Endothelial cell of umbilical vein (primary cell): ENCODE measurements at regions not wholly inside any gene's neighbourhood (a gene's known extent, or its start where the extent isn't known, plus 50 kb on each side); places are given as distances from the start of the nearest gene placed in this dataset.

ENCODE experiments used
- BruUV-seq: library from RNA; stranded (reverse); fragments of 400-500 nt; replicated peaks from 2 replicates; lab custom pipeline; 2021; lab: Mats Ljungman, UMichigan
- CTCF ChIA-PET: fragments of 300-600, 350-600 bp; sonication (Branson Sonifier 250); formaldehyde crosslinking; loops from one replicate; lab custom pipeline; 2021; ENCODE audit warnings: antibody characterized with exemption, inconsistent platforms; lab: Charles Lee
- POLR2A ChIA-PET: fragments of 300-600, 350-600 bp; sonication (Branson Sonifier 250); formaldehyde crosslinking; loops from one replicate; lab custom pipeline; 2021; ENCODE audit warnings: antibody characterized with exemption, inconsistent platforms; lab: Charles Lee
- DNase-seq: peaks from one replicate; pipeline ENCODE4 v3.0.0-alpha.2; 2011; ENCODE audit warnings: low read depth, low spot score
- FAIRE-seq: peaks from 2 replicates; lab custom pipeline; 2011; peaks lifted over from hg19 to GRCh38; lab: Jason Lieb, UNC
- H2AFZ ChIP-seq: 2 replicates; pipeline ENCODE4 v1.6.0; 2012; ENCODE audit warnings: low read depth, low read length, control low read depth, inconsistent platforms
- H3K27ac ChIP-seq: 2 replicates; pipeline ENCODE4 v1.5.1; 2011; ENCODE audit warnings: low read depth, mild to moderate bottlenecking, control low read depth, low read length, moderate library complexity; ENCODE audit not compliant: insufficient read depth
- H3K27me3 ChIP-seq, 2 experiments: 2 replicates each; pipeline versions ENCODE4 v1.6.0 to v1.6.1; 2011; ENCODE audit warnings: low read length in 2 of 2, mixed read lengths in 1 of 2; ENCODE audit not compliant: control insufficient read depth in 2 of 2, insufficient read depth in 2 of 2
- H3K36me3 ChIP-seq, 2 experiments: 2 replicates in 1 of 2; 3 replicates in 1 of 2; pipeline ENCODE4 v1.5.1; 2011; ENCODE audit warnings: low read length in 2 of 2, mild to moderate bottlenecking in 1 of 2, moderate library complexity in 1 of 2; ENCODE audit not compliant: control insufficient read depth in 2 of 2, insufficient read depth in 2 of 2; ENCODE audit errors: extremely low read depth in 1 of 2
- H3K4me1 ChIP-seq: 3 replicates; pipeline ENCODE4 v1.5.1; 2011; ENCODE audit warnings: mild to moderate bottlenecking, low read length; ENCODE audit not compliant: control insufficient read depth, insufficient read depth; ENCODE audit errors: extremely low read depth
- H3K4me2 ChIP-seq: 2 replicates; pipeline ENCODE4 v1.6.1; 2011; ENCODE audit warnings: low read length, control low read depth, mixed read lengths; ENCODE audit not compliant: insufficient read depth
- H3K4me3 ChIP-seq, 3 experiments: fragments of 200-600 bp in 1 of 3; sonication (generic), shearing (Covaris generic) in 1 of 3; replicated peaks in 1 of 3; 2 replicates each; pipeline ENCODE4 v1.5.1; 2011 to 2016; ENCODE audit warnings: control low read depth in 3 of 3, low read length in 3 of 3, mild to moderate bottlenecking in 2 of 3, inconsistent platforms in 1 of 3, low read depth in 1 of 3, moderate library complexity in 1 of 3; ENCODE audit not compliant: insufficient read depth in 1 of 3
- H3K79me2 ChIP-seq: 2 replicates; pipeline ENCODE4 v1.6.0; 2012; ENCODE audit warnings: low read length, inconsistent platforms; ENCODE audit not compliant: control insufficient read depth, insufficient read depth
- H3K9ac ChIP-seq: replicated peaks from 2 replicates; pipeline ENCODE3; 2011; ENCODE audit warnings: low read length, control low read depth; ENCODE audit not compliant: insufficient read depth; ENCODE audit errors: extremely low read depth
- H3K9me1 ChIP-seq: replicated peaks from 3 replicates; pipeline ENCODE4 v1.6.0; 2011; ENCODE audit warnings: mild to moderate bottlenecking, low read length; ENCODE audit not compliant: control insufficient read depth, insufficient read depth; ENCODE audit errors: extremely low read depth
- H3K9me3 ChIP-seq: replicated peaks from 2 replicates; pipeline ENCODE4 v1.5.1; 2012; ENCODE audit warnings: low read length, inconsistent platforms; ENCODE audit not compliant: control insufficient read depth, insufficient read depth
- H4K20me1 ChIP-seq: replicated peaks from 2 replicates; pipeline ENCODE3; 2011; ENCODE audit warnings: mild to moderate bottlenecking, low read length; ENCODE audit not compliant: control insufficient read depth, insufficient read depth; ENCODE audit errors: extremely low read depth
- EZH2 ChIP-seq: IDR thresholded peaks from 2 replicates; pipeline ENCODE4 v1.6.1; 2012; ENCODE audit warnings: borderline replicate concordance, low read depth, mild to moderate bottlenecking, moderate library complexity, low read length, inconsistent platforms; ENCODE audit not compliant: severe bottlenecking
- FOS ChIP-seq: IDR thresholded peaks from 2 replicates; pipeline ENCODE4 v1.6.1; 2011; ENCODE audit warnings: mild to moderate bottlenecking, low read length, moderate library complexity, borderline replicate concordance; ENCODE audit not compliant: insufficient read depth
- GATA2 ChIP-seq: IDR thresholded peaks from 2 replicates; pipeline ENCODE4 v1.7.0; 2011; ENCODE audit warnings: low read depth, mild to moderate bottlenecking, moderate library complexity, mixed read lengths, low read length; ENCODE audit not compliant: insufficient read length, insufficient read depth
- JUN ChIP-seq: IDR thresholded peaks from 2 replicates; pipeline ENCODE4 v1.6.1; 2011; ENCODE audit warnings: borderline replicate concordance, low read depth; ENCODE audit not compliant: insufficient read length, insufficient read depth
- MYC ChIP-seq: IDR thresholded peaks from one replicate; pipeline ENCODE4 v1.6.1; 2011; ENCODE audit warnings: mild to moderate bottlenecking, low read depth, low read length
- POLR2A ChIP-seq: IDR thresholded peaks from 2 replicates; pipeline ENCODE4 v1.6.1; 2012; ENCODE audit warnings: low read depth, mild to moderate bottlenecking, control low read depth, low read length
- POLR2AphosphoS5 ChIP-seq: IDR thresholded peaks from 2 replicates; pipeline ENCODE4 v1.6.1; 2012; ENCODE audit warnings: low read depth, mild to moderate bottlenecking, control low read depth, low read length, moderate library complexity; ENCODE audit not compliant: insufficient read depth
- dilution Hi-C: fragments of 300-500 bp; cut with MboI; formaldehyde crosslinking; loops from one replicate; pipeline ENCODE4 v1.15.0; 2019; ENCODE audit warnings: low sequenced_read_pairs; ENCODE audit not compliant: extremely low pct_ligation_motif_present
- intact Hi-C: fragments of 100-400 bp; cut with micrococcal nuclease; formaldehyde crosslinking; loops from one replicate; pipeline ENCODE4 v1.10.0; 2022
- TF ChIP-seq, protein P1 (sequence below): IDR thresholded peaks from 2 replicates; pipeline ENCODE4 v1.6.1; 2011; ENCODE audit not compliant: insufficient read depth, insufficient read length
- TF ChIP-seq, protein P2 (sequence below), 2 donors: IDR thresholded peaks; 1 replicate in 1 of 2; 2 replicates in 1 of 2; pipeline ENCODE4 v1.5.1; 2011; ENCODE audit warnings: low read length in 2 of 2, mild to moderate bottlenecking in 2 of 2, moderate library complexity in 2 of 2, control low read depth in 1 of 2, inconsistent platforms in 1 of 2, low read depth in 1 of 2; ENCODE audit not compliant: insufficient read depth in 1 of 2; ENCODE audit errors: extremely low read depth in 1 of 2

DNA sequence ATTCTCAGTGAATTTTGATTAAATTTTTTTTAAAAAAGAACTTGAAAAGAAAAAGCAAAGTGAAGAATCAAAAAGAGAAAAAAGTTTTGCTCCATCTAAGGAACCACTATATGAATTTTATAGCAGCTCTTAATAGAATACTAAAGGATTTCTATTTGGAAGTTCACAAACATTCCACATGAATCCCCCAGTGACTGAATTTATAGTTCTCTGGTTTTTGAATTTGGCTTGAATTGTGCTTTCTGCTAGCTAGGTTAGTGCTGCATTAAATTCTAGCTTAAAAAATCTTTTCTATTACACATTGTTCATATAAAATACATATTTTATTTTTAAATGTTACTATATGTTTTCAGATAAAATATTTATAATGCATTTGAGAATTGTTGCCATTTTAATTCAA lies 675.4 kb downstream of the RERGL start:
- Histone ChIP-seq H3K9ac (no peak overlapping the region), H3K79me2 (no peaks in the 10 kb centered on the region), H2AFZ (no peak overlapping the region), H3K4me1 (no peaks in the 10 kb centered on the region), H3K9me1 (no peaks in the 10 kb centered on the region), H3K36me3 (no peaks in the 10 kb centered on the region), H3K4me3 (no peak overlapping the region), H4K20me1 (no peaks in the 10 kb centered on the region), H3K4me2 (no peak overlapping the region), H3K27ac (no peak overlapping the region), H3K27me3 (no peaks in the 10 kb centered on the region), H3K9me3 (peaks cover 5% of the 10 kb centered on the region)
- no peak for FAIRE-seq
- ChIA-PET CTCF (interaction anchor here (1.3 kb wide), 1 partner anchor 17 kb away, joined by 3 read pairs; no protein-coding TSS in a partner anchor), POLR2A (no interaction called here)
- BruUV-seq = no TSS peak
- no peak for TF ChIP-seq POLR2A
- no peak for TF ChIP-seq EZH2
- TF ChIP-seq JUN = no peak
- TF ChIP-seq POLR2AphosphoS5 = no peak
- TF ChIP-seq, protein P1, sequence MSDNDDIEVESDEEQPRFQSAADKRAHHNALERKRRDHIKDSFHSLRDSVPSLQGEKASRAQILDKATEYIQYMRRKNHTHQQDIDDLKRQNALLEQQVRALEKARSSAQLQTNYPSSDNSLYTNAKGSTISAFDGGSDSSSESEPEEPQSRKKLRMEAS = no peak
- TF ChIP-seq, protein P2, sequence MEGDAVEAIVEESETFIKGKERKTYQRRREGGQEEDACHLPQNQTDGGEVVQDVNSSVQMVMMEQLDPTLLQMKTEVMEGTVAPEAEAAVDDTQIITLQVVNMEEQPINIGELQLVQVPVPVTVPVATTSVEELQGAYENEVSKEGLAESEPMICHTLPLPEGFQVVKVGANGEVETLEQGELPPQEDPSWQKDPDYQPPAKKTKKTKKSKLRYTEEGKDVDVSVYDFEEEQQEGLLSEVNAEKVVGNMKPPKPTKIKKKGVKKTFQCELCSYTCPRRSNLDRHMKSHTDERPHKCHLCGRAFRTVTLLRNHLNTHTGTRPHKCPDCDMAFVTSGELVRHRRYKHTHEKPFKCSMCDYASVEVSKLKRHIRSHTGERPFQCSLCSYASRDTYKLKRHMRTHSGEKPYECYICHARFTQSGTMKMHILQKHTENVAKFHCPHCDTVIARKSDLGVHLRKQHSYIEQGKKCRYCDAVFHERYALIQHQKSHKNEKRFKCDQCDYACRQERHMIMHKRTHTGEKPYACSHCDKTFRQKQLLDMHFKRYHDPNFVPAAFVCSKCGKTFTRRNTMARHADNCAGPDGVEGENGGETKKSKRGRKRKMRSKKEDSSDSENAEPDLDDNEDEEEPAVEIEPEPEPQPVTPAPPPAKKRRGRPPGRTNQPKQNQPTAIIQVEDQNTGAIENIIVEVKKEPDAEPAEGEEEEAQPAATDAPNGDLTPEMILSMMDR (IDR thresholded peaks at IDR 0.05; ENCODE audit: extremely low read depth in 1 of 2, insufficient read depth in 1 of 2, low read depth in 1 of 2, low read length in 2 of 2) = no peak
- no peak for TF ChIP-seq GATA2
- TF ChIP-seq MYC = no peak
- TF ChIP-seq FOS = no peak
- dilution Hi-C loops = no loop called here
- no peak for DNase-seq
- intact Hi-C loops = no loop called here
